ENCODE measurements at regions not wholly inside any gene's neighbourhood (a gene's known extent, or its start where the extent isn't known, plus 50 kb on each side); places are given as distances from the start of the nearest gene placed in this dataset.
"Not testable (repeated sequence)": the region's sequence is repeated elsewhere in the genome, so short reads cannot be mapped to it uniquely, and the experiment has no call there.

DNA sequence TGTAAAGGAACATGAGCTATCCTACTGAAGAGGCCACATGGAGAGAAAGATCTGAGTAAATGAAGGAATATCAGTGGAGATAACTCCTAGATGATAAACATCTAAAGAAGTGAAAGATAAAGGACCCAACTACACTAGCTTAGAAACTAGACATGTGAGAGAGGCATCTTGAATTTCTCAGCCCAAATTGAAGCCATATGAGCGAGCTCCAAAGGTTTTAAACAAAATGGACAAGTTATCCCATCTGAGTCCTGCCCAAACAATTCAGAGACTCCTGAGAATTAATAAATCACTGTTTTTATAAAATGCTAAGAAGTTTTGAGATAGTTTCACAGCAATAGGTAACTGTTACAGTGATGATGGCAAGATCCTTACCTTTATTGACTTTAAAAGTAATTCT, 438.9 kb downstream of the NAV3 start:
- FAIRE-seq = no peak

DNA sequence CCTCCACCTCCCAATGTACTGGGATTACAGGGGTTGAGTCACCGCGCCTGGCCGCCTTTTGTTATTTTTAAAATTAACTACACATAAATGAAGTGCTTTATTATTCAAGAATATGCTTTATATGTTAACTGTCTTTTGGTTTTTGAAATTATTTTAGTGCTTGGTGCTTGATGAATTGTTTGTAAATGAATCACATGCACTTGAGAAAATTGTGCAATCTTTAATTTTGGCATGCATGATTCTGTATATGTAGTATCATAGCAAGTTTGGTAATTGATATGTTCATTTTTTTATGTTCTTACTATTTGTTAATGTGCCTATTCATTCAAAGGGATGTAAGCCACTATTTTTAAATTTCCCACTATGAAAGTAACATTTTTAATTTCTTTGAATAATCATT, 440.9 kb downstream of the NAV3 start:
- no peak for FAIRE-seq

DNA sequence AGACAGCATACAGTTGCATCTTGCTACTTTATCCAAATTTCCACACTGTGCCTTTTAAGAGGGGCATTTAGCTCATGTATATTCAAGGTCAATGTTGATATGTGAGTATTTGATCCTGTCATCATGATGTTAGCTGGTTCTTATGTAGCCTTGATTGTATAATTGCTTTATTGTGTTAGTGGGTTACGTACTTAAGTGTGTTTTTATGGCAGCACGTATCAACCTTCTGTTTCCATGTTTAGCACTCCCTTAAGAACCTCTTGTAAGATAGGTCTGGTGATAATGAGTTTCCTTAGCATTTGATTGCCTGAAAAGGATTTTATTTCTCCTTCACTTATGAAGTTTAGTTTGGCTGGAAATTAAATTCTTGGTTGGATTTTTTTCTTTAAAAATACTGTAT, 445.2 kb downstream of the NAV3 start:
- no peak for FAIRE-seq

DNA sequence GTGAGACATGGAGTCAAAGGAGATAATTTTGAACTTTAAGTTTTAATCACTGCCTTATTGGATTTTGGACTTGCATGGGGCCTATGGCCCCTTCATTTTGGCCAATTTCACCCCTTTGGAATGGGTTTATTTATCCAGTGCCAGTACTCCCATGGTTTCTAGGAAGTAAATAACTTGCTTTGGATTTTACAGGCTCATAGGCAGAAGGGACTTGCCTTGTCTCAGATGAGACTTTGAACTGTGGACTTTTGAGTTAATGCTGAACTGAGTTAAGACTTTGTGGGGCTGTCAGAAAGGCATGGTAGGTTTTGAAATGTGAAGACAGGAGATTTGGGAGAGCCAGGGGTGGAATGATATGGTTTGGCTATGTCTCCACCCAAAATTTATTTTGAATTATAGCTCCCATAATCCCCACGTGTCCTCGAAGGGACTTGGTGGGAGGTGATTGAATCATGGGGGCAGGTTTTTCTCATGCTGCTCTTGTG, 448.1 kb downstream of the NAV3 start:
- no peak for FAIRE-seq

DNA sequence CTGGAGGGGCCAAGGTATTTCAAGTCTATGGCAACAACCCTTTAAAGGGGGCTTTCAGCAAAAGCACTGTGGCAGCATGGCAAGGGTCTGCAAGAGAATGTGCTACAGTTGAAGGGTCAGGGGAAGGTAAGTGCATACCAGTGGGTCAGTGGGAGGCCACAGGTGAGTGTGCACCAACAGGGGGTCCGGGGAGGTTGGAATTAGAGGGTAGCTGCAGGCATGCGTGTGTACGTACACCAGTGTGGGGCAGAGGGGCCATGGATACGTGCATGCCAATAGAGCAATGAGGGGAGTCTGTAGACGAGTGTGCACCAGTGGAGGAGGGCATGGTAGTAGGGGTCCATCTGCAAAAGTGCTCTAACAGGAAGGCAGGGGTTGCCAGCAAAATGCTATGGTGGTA, 448.9 kb downstream of the NAV3 start:
- FAIRE-seq = no peak

DNA sequence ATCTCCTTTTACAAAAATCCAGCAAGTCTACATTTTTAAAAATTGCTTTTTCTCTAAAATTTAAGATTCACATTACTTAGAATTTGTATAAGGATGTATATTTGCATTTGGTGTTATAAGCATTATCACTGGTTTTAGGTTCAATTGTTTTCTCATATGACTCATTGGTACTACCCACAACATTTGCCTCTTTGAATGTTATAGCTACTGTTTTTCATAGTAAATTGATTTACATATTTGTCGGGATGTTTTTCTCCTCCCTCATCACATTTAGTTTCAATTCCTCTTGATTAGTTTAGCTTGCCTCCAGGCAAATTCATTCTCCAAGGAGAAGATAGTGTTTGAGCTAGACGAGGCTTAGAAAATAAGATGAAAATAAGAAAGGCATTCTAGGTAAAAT, 450.4 kb downstream of the NAV3 start:
- FAIRE-seq = peak; percentile 31

DNA sequence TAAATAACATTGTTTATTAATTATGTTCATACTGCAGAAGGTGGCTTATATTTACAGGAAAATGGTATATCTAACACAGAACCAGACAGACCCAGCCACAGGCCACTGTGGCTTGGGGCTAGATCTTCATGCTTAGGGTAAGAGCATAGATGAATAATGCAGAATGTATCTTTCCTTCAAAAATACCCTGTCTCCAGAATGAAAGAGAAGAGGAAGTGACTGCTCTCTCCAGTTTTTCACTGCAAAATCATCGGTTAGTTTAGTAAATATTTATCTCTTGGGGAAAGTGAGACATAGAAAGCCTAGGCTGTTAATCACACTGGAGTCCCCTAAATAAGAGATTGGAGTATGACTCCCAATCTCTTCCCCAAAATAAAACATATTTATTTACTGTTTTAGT, 453.7 kb downstream of the NAV3 start:
- no peak for FAIRE-seq

DNA sequence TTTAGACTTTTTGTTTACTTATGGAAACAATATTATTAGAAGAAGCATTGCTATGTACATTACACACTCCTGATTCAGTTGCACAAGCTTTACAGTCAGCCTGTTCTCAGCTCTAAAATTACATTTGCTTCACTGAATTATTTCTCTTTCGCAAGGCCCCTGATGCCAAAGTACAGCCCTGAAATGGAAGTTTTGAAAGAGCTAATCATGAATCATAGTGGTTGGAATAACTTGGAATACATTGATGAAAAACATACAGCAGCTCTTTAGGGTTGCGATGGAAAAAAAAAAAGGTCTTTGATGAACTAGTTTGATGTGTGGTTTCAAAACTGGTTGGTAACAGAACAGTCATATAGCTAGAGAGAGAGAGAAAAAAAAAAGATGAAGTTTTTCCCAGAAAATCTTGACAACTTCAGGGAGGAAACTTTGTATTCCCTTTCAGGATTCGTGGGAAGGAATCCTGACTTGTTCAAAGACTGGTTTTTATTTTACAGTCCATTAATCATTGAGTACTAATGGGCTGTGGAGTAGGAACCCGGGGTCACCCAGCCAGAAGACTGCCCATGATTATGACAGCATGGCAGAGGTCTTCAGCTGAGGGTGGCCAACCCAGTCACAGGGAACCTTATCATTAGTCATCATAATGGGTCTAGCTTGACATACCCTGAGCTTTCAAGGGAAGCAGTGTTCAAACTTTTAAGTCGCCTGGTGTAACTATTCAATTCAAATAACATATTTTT, 460.1 kb downstream of the NAV3 start:
- FAIRE-seq = no peak

DNA sequence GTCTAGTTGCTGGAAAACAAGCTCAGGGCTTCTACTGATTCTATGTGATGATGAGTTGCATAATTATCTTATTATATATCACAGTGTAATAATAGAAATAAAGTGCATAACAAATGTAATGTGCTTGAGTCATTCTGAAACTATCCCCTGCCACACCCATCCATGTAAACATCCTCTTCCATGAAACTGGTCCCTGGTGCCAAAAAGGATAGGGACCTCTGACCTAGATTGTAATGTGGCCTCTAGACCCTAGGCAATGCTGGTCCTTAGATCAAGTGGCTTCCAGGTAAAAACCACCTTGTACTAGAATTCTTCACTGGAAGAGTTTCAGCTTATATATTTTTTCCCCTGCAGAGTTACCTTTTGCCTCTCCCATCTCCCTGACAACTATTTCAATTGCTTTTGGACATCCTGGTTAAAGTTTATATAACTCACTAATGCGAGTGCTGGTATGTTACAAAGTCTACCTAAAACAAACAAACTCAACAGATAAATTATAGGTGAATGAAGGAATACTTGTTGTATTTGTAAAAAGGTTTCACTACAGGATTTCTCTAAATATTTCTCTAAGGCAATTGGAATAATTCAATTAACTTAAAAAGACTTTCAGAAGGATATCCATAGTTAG, 462.5 kb downstream of the NAV3 start:
- no peak for FAIRE-seq

DNA sequence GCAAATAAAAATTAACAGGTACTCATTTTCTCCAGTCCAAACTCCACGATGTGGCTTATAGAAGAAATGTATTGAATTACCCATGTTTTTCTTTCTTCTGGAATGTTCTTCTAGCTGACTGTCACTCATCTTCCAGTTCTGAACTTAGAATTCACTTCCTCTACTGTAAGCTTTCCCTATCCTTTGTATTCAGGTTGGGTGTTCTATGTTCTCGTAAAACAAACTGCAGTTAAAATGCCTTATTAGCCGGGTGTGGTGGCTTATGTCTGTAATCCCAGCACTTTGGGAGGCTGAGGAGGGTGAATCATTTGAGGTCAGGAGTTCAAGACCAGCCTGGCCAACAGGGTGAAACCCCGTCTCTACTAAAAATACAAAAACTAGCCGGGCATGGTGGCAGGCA, 470.6 kb downstream of the NAV3 start:
- not testable (repeated sequence) for FAIRE-seq

DNA sequence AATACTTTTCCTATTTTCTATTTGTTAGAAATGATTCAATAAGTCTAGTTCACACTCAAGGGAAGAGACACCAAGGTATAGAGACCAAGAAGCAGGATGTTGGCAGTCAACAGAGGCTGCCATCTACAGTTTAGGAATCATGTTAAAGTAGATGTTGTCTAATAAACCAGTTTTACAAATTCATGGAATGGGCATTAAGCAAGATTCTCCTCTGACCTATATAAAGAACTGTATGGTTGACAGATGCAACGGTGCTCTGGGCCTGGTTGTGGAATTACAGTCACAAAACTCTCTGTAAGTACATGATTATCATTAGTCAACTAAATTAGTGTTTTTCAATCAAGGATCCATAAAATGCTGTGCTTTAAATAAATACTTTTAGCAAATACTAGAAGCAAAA, 475.1 kb downstream of the NAV3 start:
- FAIRE-seq = no peak

DNA sequence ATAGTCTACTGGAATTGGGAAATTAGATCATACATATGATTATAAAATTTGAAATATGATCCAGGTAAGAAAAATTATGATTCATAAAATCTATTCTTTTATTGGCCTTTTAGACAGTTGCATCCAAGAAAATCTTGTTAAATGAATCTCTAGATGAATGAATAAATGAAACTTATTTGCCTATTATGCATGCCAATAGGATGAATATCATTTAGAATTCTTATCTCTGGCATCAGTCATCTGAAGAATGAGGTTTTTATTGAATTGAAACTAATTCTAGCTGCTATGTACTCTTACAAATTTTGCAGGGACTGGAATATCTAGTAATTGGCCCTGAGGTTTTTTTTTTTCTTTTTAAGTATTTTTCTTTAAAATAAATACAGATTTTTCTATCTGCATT, 475.5 kb downstream of the NAV3 start:
- FAIRE-seq = no peak

DNA sequence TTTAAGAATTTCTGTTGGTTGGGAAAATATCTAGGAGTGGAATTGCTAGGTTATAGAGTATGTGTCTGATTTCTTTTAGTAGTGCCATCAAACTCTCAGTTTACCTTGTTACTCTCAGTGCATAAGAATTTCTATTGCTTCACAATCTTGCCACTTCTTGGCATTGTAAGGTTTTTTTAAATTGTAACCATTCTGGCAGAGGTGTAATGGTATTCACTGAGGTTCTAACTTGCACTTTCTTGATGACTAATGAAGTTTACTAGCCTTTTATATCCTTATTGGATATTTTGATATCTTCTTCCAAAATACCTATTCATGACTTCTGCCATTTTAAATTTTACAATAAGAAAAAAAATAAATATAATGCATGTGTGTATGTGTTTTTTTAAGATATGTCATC, 478.0 kb downstream of the NAV3 start:
- no peak for FAIRE-seq

DNA sequence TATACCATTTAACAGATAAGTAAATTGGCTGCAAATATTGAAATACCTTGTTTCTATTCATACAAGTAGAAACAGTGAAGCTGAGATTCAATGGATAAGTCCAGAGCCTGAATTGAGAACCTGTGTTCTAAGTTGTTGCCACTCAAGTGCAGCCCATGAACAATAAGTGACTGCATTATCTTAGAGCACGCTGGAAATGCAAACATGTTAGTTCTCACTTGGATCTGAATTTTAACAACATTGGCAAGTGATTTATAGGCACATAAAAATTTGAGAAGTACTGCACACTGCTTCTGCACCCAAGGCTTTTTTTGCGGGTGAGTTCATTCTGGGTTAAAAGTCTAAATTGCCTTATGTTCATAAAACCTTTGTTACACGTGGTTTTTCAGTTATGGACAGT, 484.3 kb downstream of the NAV3 start:
- no peak for FAIRE-seq

DNA sequence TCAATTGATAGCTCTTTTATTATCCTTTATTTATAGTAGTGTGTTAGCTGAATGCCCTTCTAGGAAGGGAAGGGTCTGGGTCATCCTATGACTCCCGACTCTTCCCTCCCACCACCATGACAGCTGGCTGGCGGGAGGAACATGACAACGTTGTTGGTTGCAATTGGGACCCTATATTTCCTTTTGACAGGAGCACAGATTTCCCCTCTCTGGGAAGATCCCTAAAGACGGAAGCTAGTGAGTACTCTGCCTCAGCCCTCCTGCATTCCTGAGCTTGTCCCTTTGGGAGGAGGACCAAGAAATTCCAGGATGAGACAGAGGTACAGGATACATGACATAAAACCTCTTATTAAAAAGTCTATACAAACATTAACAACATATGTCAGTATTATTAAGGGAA, 485.4 kb downstream of the NAV3 start:
- no peak for FAIRE-seq

DNA sequence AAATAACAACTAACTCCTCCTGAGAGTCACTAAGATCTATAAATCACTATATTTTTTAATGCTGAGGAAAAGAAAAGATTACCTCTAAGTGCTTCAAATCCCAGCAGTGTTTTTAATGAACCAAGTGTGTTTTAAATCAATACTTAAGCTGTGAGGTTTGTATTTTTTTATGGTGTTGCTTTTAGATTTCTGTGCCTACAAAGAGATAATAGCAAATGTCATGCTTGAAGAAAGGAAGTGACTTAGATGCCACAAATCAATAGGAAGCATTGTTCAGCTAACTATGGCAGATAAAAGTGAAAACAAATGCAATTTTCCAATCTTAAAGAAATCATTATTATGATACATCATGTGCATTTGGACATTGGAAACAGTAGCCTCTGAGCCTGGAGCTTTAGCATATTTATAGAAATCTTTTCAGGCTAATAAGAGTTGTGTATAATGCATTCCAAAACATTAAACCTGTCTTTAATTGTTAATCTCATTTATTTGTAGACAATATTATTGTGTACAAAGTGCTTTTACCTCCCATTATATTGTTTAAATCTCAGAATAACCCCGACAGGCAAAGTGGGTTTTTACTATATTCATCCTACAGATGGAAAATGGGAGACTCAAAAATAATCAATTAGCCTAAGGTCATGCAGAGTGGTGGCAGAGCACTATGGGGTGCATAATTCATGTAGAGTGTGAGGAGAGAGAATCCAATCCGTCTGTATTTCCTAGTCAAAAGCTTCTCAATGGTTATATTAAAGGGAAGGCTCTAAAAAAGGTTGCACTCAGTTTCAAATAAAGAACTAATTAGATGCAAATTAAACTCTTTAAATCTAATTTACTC, 486.2 kb downstream of the NAV3 start:
- FAIRE-seq = no peak

DNA sequence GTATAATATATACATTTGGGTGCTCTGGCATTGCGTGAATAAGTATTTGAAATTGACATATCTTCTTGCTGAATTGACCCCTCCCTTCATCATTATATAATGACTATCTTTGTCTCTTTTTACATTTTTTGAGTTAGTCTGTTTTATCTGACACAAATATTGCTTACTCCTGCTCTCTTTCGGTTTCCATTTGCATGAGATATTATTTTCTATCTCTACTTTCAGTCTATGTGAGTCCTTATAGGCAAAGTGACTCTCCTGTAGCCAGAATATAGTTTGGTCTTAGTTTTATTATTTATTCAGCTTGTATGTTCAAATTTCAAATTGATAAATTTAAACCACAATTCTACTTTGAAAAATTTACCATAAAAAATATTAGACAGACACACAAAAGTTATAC, 491.0 kb downstream of the NAV3 start:
- FAIRE-seq = no peak

DNA sequence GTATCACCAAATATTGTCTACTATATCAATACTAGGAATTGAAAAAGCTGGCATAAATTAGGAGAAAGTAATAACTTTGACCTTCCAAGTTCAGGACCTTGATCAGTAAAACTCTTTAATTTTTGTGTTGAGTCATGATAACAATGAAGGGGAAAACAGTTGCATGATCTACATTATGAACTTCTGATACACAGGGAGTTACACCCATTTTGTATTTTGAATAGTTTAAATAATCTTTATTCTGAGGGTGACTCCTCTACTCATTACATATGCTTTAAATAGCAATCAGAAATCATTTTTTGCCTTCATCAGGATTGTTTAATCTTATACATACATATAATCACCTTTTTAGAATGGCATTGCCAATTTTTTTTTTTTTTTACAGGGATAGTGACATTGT, 492.5 kb downstream of the NAV3 start:
- no peak for FAIRE-seq

DNA sequence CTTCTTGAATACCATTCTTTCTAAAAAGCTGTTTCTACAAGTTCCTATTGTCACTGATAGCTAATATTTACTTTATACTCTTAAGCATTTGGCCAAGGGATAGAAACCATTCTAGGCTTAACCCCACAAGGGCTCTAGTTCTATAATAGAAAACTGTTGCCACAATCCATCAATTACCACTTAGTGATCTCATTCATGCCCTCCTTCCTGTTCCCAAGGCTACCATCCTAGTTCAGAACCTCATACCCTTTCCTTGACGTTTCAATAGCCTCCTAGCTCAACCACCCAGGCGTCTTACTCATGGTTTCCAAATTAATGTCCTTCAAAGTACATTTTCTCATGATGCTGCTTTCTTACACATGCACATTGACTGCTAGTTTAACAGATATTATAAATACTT, 493.5 kb downstream of the NAV3 start:
- FAIRE-seq = no peak

DNA sequence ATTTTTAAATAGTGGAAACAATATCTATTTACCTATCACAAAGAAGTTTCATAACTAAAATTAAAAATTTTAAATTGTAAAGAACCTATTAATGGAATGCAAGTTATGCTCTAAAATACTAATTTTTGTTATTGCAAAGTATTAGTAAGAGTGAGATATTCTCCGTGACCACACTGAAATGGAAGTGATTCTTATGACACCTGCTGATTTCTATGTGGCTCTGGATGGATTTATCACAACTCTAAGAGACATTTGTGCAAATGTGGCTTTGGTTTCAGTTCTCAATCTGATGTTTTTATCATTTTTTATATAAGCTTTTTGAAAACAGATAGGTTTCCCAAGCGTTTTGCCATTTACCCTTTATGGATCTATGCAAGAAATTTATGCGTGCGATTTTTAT, 497.8 kb downstream of the NAV3 start:
- FAIRE-seq = no peak

DNA sequence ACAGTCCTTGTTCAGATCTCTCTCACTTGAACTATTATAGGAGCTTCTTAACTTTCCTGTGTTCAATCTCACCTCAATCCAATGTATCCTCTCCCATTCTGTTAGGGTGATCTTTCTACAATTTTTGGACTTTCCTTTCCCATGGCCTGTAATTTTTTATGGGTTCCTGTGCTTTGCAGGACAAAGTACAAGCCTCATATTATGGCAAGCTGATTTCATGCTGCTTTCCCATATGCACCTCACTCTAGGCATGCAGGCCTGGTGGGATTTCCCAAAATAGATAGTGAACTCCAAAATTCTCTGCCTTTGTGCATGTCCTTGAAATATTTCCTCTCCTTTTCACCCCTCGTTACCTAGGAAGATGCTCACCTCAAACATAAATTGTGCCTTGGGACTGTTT, 499.4 kb downstream of the NAV3 start:
- no peak for FAIRE-seq

DNA sequence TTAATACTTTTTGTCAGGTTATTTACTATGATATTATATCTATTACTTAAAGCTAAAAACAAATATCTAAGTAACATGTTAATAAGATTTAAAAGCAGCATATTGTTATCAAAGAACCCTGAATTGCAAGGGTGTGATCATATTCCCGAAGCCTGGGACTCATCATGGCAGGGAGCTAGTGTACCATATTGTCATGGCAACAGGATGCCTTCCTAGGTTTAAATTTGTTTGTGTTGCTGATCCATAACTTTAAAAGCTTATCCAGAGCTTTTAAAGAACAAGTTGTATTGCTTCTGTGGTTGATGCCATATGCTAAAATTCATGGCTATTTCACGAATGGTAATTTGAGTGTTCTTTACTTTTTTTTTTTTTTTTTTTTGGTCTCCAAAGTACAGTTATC, 500.5 kb downstream of the NAV3 start:
- no peak for FAIRE-seq

DNA sequence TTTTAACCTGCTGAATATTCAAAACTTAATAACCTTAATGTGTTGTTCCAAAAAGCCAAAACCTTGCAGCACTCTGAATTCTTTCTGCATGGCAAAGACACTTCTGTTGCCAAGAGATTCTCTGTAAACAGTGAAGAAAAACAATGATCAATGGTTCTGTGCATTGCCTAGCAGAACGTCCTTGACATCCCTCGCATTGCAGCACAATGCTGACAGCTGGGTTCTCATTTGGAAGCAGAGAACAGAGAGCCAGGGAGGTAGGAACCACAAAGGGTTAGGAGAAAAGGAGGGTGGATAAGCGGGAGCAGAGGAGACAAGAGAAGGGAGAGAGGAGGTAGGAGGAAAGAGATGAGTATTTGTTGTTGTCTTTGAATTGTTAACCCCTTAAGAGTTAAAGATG, 501.1 kb downstream of the NAV3 start:
- no peak for FAIRE-seq
